Left renal pelvis (tissue), 4 donors: ENCODE measurements at regions not wholly inside any gene's neighbourhood (a gene's known extent, or its start where the extent isn't known, plus 50 kb on each side); places are given as distances from the start of the nearest gene placed in this dataset.
"Not testable (repeated sequence)": the region's sequence is repeated elsewhere in the genome, so short reads cannot be mapped to it uniquely, and the experiment has no call there.

ENCODE experiments used
- DNase-seq, 4 donors: peaks; one replicate each; pipeline ENCODE4 v3.0.0-alpha.2; 2013; ENCODE audit warnings: low read depth in 4 of 4, low spot score in 3 of 4

- DNase-seq = not testable (repeated sequence)
These were observed 220.1 kb downstream of the ATP6V0E2 start for GRCh38 chr7:150093897-150094296.

DNA sequence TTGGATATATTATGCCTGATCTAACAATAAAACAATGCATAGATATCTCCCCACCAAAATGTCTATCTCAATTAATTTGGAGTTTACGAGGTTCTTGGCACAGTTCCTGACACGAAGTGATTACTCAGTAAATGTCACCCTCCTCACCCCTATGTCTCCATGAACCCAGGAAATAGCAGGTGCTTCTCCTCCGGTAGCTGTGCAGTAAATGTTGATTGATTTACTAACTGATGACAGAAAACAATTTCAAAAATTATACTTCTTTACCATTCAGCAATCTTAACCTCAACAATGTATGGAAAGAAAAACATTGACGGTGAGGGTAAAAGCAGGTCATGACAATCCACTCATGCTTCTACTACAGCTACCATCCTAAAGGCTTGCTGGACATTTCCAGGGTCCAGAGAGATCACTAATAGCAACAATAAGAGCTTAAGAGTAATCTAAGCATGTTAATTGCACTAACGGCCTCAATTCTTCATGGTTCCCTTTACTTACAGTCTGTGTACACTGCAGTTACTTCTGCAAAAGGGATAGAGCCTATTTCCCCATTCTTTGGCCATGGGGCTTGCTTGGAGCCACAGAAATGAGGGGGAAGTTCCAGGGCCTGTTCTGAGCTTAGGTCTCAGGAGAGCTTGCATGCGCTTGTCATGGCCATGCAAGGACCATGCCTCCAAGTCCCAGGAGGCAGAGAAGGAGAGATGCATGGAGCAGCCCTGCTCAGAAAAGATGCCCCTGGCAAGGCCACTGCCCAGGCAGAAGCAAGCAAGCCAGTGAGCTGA is 222.6 kb downstream of the ATP6V0E2 start:
- DNase-seq = not testable (repeated sequence)

DNA sequence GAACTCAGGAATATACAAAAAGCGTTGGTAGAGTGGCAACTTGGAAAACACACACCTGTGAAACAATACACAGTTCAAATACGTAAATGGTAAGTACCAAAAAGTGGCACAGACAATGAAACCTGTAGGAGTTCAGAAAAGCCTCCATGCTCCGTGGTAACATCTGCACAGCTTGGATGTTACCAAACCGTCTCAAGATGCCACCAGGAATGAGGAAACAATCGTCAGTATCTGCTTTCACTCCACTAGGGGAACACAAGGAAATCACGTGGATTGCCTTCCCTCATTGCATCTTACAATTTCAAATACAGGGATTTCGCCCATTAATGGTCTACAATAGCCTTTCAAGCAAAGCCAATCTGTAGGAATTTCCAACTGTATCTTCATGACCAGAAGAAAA is 224.6 kb upstream of the LRRC61 start:
- DNase-seq = not testable (repeated sequence)

DNA sequence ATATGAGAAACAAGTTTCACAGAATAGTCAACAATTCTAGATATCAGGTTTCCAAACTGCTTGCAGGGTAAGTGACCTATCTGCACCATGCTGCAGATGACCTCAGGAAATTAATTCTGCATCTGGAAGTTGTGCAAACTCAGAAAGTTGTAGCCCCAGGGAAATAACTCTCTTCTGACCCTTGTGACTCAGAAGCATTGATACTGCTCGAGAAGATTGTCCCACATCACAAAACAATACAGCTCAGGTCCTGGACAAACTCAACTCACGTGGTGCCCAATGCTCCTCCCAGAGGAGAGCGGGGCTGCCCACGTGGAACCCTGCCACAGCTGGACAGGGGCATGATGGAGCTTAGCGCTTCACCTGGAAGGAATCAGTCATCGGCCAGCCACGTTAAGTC is 221.9 kb upstream of the LRRC61 start:
- DNase-seq = not testable (repeated sequence)

GRCh38 chr7:150107283-150107682 is 215.9 kb upstream of the LRRC61 start:
- DNase-seq = not testable (repeated sequence)

DNA sequence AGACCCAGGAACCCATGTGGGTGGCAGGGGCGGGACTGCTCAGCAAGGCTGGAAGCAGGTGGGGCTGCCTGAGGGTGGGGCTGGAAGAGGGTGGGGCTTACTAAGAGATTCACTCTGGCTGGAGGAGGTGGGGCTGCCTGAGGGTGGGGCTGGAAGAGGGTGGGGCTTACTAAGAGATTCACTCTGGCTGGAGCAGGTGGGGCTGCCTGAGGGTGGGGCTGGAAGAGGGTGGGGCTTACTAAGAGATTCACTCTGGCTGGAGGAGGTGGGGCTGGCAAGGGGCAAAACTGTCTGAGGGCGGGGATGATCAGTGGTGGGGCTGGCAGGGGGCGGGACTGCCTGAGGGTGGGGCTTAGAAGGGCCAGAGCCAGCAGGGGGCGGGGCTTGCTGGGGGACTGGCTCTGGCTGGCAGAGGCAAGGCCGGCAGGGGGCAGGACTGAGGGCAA is 212.8 kb upstream of the LRRC61 start:
- not testable (repeated sequence) for DNase-seq

GRCh38 chr7:150110882-150111281 is 212.3 kb upstream of the LRRC61 start:
- DNase-seq = not testable (repeated sequence)

GRCh38 chr7:150111373-150112139 is 211.6 kb upstream of the LRRC61 start:
- DNase-seq = not testable (repeated sequence)

GRCh38 chr7:150113301-150113700 is 209.9 kb upstream of the LRRC61 start:
- DNase-seq = not testable (repeated sequence)

GRCh38 chr7:150114591-150114990 is 208.6 kb upstream of the LRRC61 start:
- not testable (repeated sequence) for DNase-seq

DNA sequence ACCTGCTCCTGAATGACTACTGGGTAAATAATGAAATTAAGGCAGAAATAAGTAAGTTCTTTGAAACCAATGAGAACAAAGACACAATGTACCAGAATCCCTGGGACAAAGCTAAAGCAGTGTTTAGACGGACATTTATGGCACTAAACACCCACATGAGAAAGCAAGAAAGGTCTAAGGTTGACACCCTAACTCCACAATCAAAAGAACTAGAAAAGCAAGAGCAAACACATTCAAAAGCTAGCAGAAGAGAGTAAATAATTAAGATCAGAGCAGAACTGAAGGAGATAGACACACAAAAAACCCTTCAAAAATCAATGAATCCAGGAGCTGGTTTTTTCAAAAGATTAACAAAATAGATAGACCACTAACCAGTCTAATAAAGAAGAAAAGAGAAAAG is 203.2 kb upstream of the LRRC61 start:
- DNase-seq = not testable (repeated sequence)

GRCh38 chr7:150125831-150126230 is 197.3 kb upstream of the LRRC61 start:
- DNase-seq = peak in 1 of 4 donors; percentile 2

DNA sequence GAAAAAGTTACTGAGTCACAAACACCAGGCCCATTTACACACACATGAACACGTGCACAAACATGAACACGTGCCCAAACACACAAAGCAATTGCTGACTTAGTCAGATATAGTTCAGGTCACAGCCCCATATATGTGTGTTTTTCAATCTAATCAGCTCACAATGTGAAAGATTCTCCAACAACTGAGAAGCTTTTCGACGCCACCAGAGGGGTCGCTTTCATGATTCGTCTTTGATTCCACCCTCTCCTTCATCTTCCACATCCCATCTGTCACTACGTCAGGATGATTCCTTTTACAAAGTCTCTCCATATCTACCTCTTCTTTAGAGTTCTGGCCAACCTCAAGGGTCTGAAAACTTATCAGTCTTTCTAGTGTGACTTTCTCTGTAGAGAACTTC is 188.7 kb upstream of the LRRC61 start:
- DNase-seq = not testable (repeated sequence)

DNA sequence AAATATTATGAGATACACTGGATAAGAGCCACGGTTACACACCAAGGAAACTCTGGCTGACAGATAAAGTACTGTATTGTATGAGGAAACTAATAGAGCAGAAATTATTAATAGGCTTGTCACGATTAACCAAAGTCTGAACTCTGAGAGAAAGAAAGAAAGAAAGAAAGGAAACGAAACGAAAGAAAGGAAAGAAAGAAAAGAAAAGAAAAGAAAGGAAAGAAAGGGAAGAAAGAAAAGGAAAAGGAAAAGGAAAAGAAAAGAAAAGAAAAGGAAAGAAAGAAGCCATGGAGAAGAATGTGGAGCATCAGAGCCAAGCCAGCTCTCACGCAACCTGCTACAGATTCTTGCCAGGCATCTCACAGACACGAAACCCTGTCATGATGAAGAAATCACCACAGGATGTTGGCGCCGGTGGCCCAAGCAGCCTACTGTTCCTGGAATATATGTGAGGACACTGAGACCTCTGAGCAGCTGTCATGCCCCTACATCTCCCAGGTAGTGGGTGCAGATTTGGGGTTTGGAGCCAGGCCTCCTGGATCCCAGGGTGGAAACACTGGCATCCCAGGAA is 187.4 kb upstream of the LRRC61 start:
- not testable (repeated sequence) for DNase-seq

- not testable (repeated sequence) for DNase-seq
These were observed 183.3 kb upstream of the LRRC61 start for GRCh38 chr7:150139840-150140239.

DNA sequence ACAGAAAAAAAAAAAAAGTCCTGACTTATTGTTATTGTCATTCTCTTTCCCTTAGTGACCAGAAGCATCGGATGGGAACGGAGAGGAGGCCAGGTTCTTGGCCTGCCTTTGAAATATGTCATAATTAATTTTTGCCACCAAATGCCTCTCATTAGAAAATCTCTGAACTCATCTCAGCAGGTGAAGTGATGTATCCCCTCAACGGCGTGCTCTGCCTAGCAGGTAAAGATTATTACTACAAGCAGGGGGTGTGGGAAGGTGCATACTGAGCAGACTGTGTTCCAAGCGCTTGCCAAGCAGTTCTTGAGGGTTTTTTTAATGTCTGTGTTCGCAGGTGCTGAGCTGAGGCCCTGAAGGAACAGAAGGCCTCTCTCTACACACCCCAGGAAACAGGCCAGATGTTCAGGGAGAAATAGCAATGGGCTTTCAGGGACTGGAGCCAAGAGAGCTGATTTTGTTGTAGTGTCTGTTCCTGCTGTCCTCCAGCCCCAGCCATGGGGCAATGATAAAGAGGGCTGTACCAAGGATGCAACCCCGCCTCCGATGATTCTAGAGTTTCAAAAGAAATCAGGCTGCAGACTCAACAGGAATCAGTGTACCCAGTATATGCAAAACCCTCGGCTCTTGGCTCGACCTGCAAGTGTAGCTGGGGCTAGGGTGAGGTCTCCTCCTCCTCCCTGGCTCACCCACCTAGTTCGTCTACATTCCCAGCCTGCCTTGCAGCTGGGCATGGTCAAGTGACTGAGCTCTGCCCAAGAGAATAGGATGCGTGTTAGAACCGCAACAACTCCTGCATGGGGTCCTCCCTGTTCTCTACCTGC is 181.4 kb upstream of the LRRC61 start:
- not testable (repeated sequence) for DNase-seq

- not testable (repeated sequence) for DNase-seq
These were observed 177.0 kb upstream of the LRRC61 start for GRCh38 chr7:150146124-150146523.

- DNase-seq = not testable (repeated sequence)
These were observed 175.6 kb upstream of the LRRC61 start for GRCh38 chr7:150147524-150147923.

GRCh38 chr7:150156015-150156414 is 167.1 kb upstream of the LRRC61 start:
- not testable (repeated sequence) for DNase-seq

- DNase-seq = not testable (repeated sequence)
These were observed 164.5 kb upstream of the LRRC61 start for GRCh38 chr7:150158696-150159095.
